HFF-Myc (cell line): ENCODE measurements at regions not wholly inside any gene's neighbourhood (a gene's known extent, or its start where the extent isn't known, plus 50 kb on each side); places are given as distances from the start of the nearest gene placed in this dataset.
"Not testable (repeated sequence)": the region's sequence is repeated elsewhere in the genome, so short reads cannot be mapped to it uniquely, and the experiment has no call there.

Source experiments
- DNase-seq: peaks from one replicate; pipeline ENCODE4 v3.0.0-alpha.2; 2011; ENCODE audit warnings: low read depth; ENCODE audit errors: extremely low read depth
- H3K4me3 ChIP-seq: replicated peaks from 2 replicates; pipeline ENCODE4 v1.5.1; 2011; ENCODE audit warnings: low read depth, mild to moderate bottlenecking, control low read depth, low read length
- CTCF ChIP-seq: IDR thresholded peaks from 2 replicates; pipeline ENCODE4 v1.5.1; 2012; ENCODE audit warnings: mild to moderate bottlenecking, low read depth, low read length, control low read depth; ENCODE audit errors: missing control alignments

- no peak for TF ChIP-seq CTCF
- no peak for DNase-seq
- H3K4me3 ChIP-seq = no peak overlapping the region
Observed at GRCh38 chr22:44622147-44622427, 79.9 kb upstream of the PRR5 start.

- H3K4me3 ChIP-seq = no peak overlapping the region
- no peak for DNase-seq
- TF ChIP-seq CTCF = no peak
Observed at GRCh38 chr22:44621401-44622146, 80.4 kb upstream of the PRR5 start.

- DNase-seq = no peak
- TF ChIP-seq CTCF = no peak
- no peak overlapping the region for H3K4me3 ChIP-seq
Observed at GRCh38 chr22:44620841-44621257, 81.2 kb upstream of the PRR5 start.

- no peak for TF ChIP-seq CTCF
- no peak overlapping the region for H3K4me3 ChIP-seq
- no peak for DNase-seq
Observed at GRCh38 chr22:44620129-44620840, 81.7 kb upstream of the PRR5 start.

- H3K4me3 ChIP-seq, DNase-seq: not testable (repeated sequence)
Observed at GRCh38 chr22:44619560-44620128, 82.4 kb upstream of the PRR5 start.

GRCh38 chr22:44618910-44619309, 83.1 kb upstream of the PRR5 start:
- H3K4me3 ChIP-seq, DNase-seq: not testable (repeated sequence)

- DNase-seq = no peak
- H3K4me3 ChIP-seq = no peak overlapping the region
- TF ChIP-seq CTCF = no peak
Observed at GRCh38 chr22:44618400-44618799, 83.6 kb upstream of the PRR5 start.
